Hematopoietic multipotent progenitor cell (in vitro differentiated cells): ENCODE measurements at regions not wholly inside any gene's neighbourhood (a gene's known extent, or its start where the extent isn't known, plus 50 kb on each side); places are given as distances from the start of the nearest gene placed in this dataset. TPM values are rescaled to one million over a fixed set of nuclear protein-coding genes. Genes with fewer than 3 reads are reported as not detected.

Source experiments
- DNase-seq, 3 donors: peaks; one replicate each; pipeline ENCODE4 v3.0.0-alpha.2; 2011 to 2015; ENCODE audit warnings: low read depth in 2 of 3, low spot score in 2 of 3
- small RNA-seq: library from RNA; depleted of rRNA; stranded (forward); fragments of <200 nt; gene quantifications from one replicate; pipeline ENCODE3, GENCODE V24; 2012

DNA sequence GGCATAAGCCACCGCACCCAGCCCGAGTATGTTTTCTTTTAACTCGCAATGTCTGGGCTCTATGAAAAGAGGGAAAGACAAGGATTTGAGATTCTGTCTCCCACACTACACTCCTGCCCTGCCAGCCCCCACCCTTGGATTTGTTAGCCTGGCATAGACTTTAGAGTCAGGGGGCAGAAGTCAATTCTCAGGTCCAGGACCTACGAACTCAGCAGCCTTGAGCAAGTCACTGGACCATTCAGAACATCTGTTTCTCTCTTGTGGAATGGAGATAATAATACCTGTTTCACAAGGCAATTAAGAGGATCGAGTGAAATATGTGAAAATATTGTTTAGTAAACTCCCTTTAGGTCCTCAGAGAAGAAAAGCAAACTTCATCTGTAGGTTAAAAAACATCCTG, 66.1 kb upstream of the FUT8 start:
- DNase-seq: no peak

DNA sequence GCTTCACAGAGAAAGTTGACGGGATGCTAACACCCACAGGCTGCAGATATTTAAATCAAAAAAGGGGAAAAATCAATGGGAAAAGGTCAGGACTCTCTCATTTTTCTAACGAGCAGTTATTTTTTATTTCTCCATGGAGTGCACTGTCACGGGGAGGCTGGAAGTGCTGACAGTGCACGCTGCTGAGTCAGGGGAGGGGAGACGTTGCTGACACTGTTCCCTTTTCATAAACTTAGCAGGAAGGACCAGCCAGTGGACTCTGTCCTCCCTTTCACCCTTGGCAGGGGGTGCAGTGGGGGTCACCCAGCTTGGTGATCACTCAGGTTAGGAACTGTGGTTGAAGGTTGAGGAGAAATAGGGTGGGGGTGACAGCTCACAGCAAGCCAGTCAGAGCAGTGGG, 65.6 kb upstream of the FUT8 start:
- peak in 1 of 3 donors; percentile 29 for DNase-seq

DNA sequence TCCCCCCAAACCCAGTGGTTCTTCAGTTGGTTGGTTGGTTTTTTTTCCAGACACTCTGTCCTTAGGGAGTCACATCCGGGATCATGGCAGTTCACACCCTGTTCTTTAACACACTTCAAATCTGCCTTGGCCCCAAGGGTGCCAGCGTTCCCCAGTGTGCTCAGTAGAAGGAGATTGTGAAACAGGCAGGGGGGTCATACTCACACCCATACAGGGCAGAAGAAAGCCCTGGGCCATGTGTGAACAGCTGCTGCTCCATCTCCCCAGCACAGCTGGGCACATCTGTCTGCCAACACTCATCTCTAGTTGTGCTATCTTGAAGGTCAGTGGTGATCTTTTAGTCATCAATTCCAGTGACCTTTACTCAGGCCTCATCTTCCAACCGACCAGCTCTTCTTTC, 64.4 kb upstream of the FUT8 start:
- DNase-seq: no peak

DNA sequence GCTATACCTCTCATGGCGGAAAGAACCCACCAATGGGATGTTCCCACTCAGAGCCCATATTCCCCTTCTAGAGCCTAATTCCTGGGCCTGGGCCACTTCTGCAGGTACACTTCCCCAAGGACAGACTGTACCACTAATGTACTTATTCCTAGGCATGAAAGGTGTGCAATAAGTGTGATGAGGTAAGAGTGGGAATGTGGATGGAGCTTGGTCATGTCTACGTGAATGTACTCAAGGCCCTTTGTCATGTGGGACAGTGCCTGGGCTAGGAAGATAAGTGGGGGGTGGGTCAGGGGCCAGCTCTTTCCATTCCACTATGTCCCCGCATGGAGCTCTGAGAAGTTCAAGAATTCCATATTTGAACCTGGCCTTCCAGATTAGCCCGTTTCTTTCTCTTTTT, 63.4 kb upstream of the FUT8 start:
- no peak for DNase-seq

DNA sequence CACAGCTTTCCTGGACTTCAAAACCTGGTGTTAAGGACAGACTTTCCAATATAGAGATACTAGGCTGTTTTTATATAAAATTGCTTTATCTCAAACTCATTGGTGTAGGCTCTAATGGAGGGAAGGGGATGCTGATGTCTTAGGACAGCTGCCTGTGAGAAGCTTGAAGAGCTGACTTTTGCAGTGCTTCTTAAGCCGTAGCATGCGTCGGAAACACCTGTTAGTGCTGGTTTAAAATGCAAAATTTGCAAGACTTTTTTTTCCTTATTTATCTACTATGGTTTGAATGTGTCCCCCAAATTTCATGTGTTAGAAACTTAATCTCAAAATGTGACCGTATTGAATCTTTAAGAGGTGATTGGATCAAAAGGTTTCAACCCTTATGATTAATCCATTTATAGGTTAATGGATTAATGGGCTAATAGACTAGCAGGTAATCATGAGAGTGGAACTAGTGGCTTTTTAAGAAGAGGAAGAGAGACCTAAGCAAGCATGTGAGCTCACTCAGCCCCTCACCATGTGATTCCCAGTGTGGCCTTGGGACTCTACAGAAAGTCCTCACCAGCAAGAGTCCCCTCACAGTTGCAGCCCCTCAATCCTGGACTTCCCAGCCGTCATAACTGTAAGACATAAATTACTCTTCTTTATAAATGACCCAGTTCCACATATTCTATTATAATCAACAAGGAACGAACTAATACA, 60.9 kb upstream of the FUT8 start:
- DNase-seq: no peak

DNA sequence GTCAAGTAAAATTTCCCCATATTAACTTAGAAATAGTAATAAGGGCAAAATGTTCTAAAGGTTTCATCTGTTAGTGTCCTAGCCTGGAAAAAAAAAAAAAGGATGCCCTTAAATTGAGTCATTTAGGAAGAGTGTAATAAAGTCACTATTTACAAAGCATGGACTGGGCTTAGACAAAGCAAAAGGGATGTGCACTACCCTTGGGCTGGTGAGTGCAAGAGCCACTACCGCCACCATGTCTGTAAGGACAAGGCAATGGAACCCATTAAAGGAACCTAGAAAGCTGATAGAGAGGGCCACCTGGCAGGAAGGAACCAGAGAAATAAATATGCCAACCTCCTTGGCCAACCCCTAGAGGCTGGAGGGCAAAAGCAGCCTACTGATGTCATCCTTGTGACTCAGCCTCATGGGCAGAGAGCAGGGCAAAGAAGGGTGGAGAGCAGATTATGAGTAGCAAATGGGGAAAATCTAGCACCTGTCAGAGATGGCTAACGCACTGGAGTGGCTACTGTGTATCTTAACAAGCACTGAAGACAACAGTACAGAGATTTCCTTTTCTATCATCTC, 59.5 kb upstream of the FUT8 start:
- DNase-seq: peak in 2 of 3 donors; percentile 24 to 45

DNA sequence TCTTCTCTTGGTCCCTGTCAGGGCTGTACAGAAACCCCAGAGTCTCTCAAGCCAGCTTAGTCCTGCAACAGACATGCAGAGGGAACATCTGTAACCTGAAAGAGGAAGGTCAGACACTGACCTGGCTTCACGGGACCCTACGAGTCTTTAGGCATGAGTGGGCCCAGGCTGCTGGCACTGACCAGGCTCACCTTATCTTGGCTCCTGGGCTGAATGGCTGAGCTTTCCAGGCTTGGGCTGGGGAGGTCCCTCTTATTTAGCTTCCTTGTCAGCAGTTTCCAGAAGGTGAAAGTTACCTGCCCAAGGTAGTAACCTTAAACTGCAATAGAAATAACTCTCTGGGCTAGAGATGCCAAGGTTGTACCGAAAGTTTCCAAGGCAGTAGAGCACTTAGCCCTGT, 58.4 kb upstream of the FUT8 start:
- DNase-seq: no peak

DNA sequence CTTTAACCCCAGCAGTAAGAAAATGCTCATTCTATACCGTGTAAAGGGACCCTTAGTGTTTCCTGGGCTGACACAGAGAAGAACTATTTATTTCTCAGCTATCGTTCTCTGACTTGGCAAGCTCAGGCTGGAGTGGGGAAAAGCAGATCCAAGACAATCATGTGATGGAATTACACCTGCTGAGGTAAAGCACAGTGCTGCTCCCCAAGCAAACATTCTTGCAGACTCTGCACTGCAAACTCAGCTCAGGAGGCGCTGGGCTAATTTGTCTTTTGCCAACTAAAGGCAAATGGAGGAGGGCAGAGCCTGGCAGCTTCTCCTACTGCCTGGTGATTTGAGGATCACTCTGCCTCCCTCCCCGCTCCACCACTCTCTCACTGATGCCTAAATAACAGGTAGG, 57.8 kb upstream of the FUT8 start:
- DNase-seq: no peak

DNA sequence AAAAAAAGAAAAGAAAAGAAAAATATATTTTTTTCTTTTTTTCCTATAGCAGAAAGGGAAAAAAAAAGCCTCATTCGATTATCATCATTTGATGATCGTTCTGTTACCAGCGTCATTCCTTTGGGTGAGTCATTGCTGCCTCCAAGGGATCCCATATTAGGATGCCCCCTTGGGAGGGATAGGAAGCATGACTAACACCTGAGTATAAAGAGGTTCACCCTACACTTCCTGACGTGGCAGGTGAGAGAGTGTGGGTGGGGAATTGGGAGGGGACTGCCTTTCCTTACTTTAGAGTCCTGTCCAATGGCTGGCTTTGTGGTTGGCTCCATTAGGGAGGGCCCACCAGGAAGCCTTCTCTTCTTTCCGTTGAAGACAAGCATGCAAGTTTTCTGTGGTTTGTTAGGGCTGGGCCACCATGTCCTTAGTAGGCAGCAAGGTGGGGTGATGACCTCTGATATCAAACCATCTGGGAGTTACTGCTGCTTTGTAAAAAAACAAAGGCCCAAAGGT, 56.1 kb upstream of the FUT8 start:
- no peak for DNase-seq

DNA sequence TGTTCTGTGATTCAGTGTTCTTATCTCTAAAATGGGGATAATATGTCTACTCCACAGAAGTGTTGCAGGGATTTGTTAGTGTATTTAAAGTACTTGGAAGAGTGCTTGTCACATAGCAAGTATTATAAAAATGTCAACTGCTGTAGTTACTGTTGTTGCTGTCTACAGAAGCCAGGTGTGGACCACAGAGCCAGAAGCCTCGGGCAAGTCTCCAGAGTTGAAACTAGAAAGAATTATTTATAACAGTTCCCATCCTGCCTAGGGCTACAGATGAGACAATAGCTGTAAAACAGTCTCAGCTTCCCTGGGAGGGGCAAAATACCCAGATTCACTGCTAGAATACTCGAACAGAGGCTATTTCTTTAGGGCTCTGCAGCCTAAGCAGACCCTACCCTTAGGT, 55.4 kb upstream of the FUT8 start:
- no peak for DNase-seq

DNA sequence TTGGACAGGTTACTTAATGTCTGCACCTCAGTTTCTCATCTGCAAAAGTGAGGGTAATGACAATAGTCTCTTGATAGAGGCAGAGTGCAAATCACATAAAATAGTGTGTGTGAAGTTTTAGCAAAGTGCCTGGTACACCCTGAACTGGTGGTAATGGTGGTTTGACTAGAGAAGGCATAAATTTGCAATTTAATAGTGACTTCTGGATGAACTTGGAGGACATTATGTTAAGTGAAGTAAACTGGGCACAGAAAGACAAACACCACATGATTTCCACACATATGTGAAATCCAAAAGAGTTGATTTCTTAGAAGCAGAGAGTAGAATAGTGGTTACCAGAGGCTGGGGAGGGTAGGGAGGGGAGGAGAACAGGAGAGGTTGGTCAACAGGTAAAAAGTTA, 54.8 kb upstream of the FUT8 start:
- DNase-seq: no peak

DNA sequence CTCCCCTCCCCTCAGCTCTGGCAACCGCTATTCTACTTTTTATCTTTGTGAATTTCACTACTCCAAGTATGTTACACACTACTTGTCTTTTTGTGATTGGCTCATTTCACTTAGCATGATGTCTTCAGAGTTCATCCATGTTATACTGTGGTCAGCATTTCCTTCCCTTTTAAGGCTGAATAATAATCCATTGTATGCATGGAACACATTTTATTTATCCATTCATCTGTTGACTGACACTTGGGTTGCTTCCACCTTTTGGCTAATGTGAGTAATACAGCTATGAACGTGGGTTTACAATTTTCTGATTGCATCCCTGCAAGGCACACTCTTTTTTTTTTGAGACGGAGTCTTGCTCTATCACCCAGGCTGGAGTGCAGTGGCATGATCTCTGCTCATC, 53.0 kb upstream of the FUT8 start:
- peak in 2 of 3 donors; percentile 39 to 63 for DNase-seq

DNA sequence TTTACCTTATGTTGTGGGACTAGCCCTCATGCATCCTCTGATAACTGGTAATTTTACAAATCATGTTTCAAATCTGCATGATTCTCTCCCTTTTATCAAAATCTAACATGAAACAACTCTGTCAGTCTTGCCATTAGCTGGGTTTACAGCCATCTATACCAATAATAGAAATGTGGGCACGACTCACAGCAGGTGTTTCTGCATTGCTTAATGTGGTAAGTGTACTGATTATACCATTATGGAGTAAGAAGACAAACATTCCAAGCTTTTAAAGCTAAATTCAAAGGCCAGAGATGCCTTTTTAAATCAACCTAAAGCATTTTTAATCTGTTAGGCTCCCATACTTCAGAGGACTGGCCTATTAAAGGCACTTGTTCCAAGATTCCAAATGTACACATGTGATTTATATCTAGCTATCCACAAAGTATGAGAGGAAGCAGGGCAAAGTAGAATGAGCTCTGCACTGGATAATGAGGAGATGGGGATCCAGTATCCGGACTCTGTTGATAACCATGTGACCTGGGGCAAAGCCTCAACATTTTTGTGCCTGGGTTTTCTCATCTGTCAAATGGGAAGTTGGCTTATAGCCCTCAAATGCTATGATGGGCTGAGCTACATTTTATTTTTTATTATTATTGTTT, 52.3 kb upstream of the FUT8 start:
- no peak for DNase-seq

DNA sequence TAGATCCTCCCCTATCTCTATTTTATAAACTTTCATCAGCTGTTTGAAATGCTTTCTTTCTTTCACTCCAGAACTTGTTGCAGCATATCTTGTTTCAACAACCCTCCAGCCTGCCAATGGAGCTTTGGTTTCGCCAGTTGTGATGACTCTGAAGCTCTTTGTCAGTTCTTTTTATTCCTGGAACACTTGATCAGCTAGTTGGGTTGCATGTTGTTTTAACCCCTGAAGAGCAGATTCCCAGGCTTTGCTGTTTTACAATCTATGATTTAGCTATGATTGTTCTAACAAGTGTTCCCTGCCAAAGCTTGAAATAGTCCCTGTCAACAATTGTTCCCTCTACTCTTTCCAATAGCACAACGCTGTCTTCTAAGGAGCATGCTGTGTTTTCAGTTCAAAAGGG, 50.6 kb upstream of the FUT8 start:
- DNase-seq: no peak

Small RNAs in the stretch of these regions (small RNA-seq; reads per million reads assigned to genes)
- gene AL355076.1 (not detected), gene MIR4708 (not detected)
